Gastrocnemius medialis (tissue), 4 donors: ENCODE measurements at regions not wholly inside any gene's neighbourhood (a gene's known extent, or its start where the extent isn't known, plus 50 kb on each side); places are given as distances from the start of the nearest gene placed in this dataset.

Experiments used
- ATAC-seq, 2 donors: fragments of 150-250 bp; one replicate each; pipeline ENCODE4 v1.9.1; 2016
- DNase-seq, 2 donors: peaks; one replicate each; pipeline ENCODE4 v3.0.0-alpha.2; 2019
- H3K27ac ChIP-seq, 4 donors: fragments of 200-600 bp; sonication (generic); 1 replicate in 1 of 4; 2 replicates in 3 of 4; pipeline ENCODE4 v1.5.1; 2016 to 2018; ENCODE audit warnings: mild to moderate bottlenecking in 2 of 4, moderate library complexity in 1 of 4
- H3K27me3 ChIP-seq, 3 donors: fragments of 200-600 bp; sonication (generic) in 2 of 3; 1 replicate in 1 of 3; 2 replicates in 2 of 3; pipeline versions ENCODE4 v1.5.1 to v1.6.0; 2016 to 2019; ENCODE audit warnings: mild to moderate bottlenecking in 1 of 3, moderate library complexity in 1 of 3
- H3K36me3 ChIP-seq, 2 donors: fragments of 200-600 bp; sonication (generic) in 1 of 2; one replicate each; pipeline ENCODE4 v1.5.1; 2017 to 2018
- H3K4me1 ChIP-seq, 2 donors: fragments of 200-600 bp; sonication (generic) in 1 of 2; one replicate each; pipeline ENCODE4 v1.5.1; 2016 to 2017; ENCODE audit warnings: mild to moderate bottlenecking in 2 of 2
- H3K4me3 ChIP-seq, 4 donors: fragments of 200-600 bp; sonication (generic) in 3 of 4; 1 replicate in 1 of 4; 2 replicates in 3 of 4; pipeline ENCODE4 v1.5.1; 2016 to 2019; ENCODE audit warnings: mild to moderate bottlenecking in 2 of 4
- H3K9me3 ChIP-seq, 3 donors: fragments of 200-600 bp; sonication (generic) in 2 of 3; 1 replicate in 1 of 3; 2 replicates in 2 of 3; pipeline ENCODE4 v1.5.1; 2016 to 2019
- CTCF ChIP-seq, 5 experiments: fragments of 450-650 bp in 3 of 5; fragments of 200-600 bp in 2 of 5; sonication (generic) in 2 of 5; IDR thresholded peaks in 4 of 5; conservative IDR thresholded peaks in 1 of 5; 1 replicate in 4 of 5; 2 replicates in 1 of 5; pipeline ENCODE4 v1.5.1; 2016 to 2019; ENCODE audit warnings: antibody characterized with exemption in 5 of 5, mild to moderate bottlenecking in 3 of 5, moderate library complexity in 3 of 5
- POLR2A ChIP-seq, 2 donors: fragments of 450-650 bp; IDR thresholded peaks; one replicate each; pipeline ENCODE4 v1.6.1; 2017; ENCODE audit warnings: antibody characterized with exemption in 2 of 2, mild to moderate bottlenecking in 2 of 2, moderate library complexity in 2 of 2
- in situ Hi-C, 4 donors: fragments of 200-750 bp; cut with MboI; loops; one replicate each; pipeline versions ENCODE4 v1.15.0 to v1.8.0; 2017; ENCODE audit warnings: low sequenced_read_pairs in 4 of 4
- intact Hi-C: fragments of 100-400 bp; cut with DNase I; formaldehyde crosslinking; loops from one replicate; pipeline ENCODE4 v1.15.1; 2023; ENCODE audit warnings: low total_unique reads

DNA sequence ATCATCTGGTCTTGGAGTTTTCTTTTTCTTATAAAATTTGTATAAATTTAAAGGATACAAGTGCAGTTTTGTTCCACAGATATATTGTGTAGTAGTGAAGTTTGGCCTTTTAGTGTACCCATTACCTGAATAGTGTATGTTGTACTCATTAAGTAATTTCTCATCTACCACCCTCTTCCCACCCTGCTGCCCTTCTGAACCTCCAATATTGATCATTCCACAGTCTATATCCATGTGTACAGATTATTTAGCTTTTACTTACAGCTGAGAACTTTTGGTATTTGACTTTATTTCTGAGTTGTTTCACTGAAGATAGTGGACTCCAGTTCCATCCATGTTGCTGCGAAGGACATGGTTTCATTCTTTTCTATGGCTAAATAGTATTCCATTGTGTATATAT lies 63.1 kb upstream of the NR3C1 start:
- in situ Hi-C loops: no loop called here
- Histone ChIP-seq H3K36me3 (no peaks in the 10 kb centered on the region), H3K27me3 (no peaks in the 10 kb centered on the region), H3K9me3 (no peaks in the 10 kb centered on the region), H3K27ac (no peak overlapping the region), H3K4me3 (no peak overlapping the region), H3K4me1 (no peaks in the 10 kb centered on the region)
- DNase-seq (no peak), ATAC-seq (no peak)
- intact Hi-C loops: no loop called here
- TF ChIP-seq CTCF (IDR thresholded peaks at IDR 0.05 in 4 of 5, conservative IDR thresholded peaks at IDR 0.05 in 1 of 5): no peak

DNA sequence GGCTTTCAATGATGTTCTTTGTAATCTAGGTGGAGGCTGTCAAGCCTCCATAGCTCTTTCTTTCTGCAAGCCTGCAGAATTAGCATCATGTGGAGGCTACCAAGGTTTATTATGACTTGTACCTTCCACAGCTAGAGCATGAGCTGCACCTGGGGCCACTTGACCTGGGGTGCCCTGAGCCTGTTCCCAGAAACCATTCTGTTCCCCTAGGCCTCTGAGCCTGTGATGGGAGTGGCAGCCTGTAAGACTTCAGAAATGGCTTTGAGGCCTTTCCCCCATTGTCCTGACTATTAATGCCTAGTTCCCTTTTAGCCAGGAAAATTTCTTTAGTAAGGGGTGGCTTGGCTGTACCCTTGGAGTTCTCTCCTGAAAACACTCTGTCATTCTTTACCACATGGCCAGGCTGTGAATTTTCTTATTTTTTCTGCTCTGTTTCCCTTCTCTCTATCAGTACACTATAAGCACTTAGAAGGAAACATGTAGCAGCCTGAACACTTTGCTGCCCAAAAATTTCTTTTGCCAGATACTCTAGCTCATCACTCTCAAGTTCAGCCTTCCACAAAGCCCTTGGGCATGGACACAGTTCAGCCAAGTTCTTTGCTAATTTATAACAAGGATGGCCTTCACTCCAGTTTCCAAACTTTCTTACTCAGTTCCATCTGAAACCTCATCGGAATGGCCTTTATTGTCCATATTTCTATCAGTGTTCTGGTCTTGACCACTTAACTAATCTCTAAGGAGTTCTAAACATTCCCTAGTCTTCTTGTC lies 61.4 kb upstream of the NR3C1 start:
- Histone ChIP-seq H3K9me3 (no peaks in the 10 kb centered on the region), H3K36me3 (no peaks in the 10 kb centered on the region), H3K4me1 (no peaks in the 10 kb centered on the region), H3K27me3 (no peaks in the 10 kb centered on the region), H3K27ac (no peak overlapping the region), H3K4me3 (no peak overlapping the region)
- TF ChIP-seq CTCF (IDR thresholded peaks at IDR 0.05 in 4 of 5, conservative IDR thresholded peaks at IDR 0.05 in 1 of 5) (no peak), POLR2A (IDR thresholded peaks at IDR 0.05) (no peak)
- intact Hi-C loops: no loop called here
- in situ Hi-C loops: no loop called here
- DNase-seq (no peak), ATAC-seq (no peak)

DNA sequence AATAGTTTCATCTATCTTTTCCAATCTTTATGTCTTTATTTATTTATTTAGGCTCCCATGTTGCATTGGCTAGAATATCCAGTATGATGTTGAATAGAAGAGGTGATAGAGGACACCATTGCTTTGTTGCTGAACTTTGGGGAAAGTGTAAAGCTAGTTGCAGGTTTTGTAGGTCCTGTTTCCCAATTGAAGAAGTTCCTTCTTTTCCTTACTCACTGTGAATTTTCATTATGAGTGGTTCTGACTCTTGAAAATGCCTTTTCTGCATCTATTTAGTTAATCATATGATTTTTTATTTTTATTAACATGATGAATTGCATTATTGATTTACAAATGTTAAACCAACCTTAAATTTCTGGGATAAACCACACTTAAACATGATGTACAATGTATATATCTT lies 58.9 kb upstream of the NR3C1 start:
- no peaks in the 10 kb centered on the region for H3K27me3 ChIP-seq
- no peaks in the 10 kb centered on the region for H3K9me3 ChIP-seq
- in situ Hi-C loops: no loop called here
- intact Hi-C loops: no loop called here
- no peaks in the 10 kb centered on the region for H3K4me1 ChIP-seq
- H3K36me3 ChIP-seq: no peaks in the 10 kb centered on the region
- TF ChIP-seq POLR2A (IDR thresholded peaks at IDR 0.05) (no peak), CTCF (IDR thresholded peaks at IDR 0.05 in 4 of 5, conservative IDR thresholded peaks at IDR 0.05 in 1 of 5) (no peak)
- DNase-seq (no peak), ATAC-seq (no peak)
- no peak overlapping the region for H3K27ac ChIP-seq
- no peak overlapping the region for H3K4me3 ChIP-seq

DNA sequence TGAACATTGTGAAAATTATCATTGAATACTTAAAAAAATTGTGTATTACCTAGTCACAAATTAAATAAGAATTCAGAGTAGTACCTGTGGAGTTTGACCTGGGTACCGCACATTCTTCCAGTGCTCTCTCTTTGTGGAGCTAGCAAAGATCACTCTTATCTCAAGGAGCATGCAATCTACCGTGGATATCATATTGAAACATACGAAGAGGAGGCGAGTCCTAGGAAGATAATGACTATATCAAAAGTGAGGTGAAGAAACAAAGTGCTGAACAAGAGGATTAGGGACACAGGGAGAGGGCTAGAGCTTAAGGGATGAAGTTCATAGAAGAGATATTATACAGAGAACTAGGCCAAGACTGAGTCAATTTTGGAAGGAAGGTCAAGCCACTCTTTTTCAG lies 55.9 kb upstream of the NR3C1 start:
- Histone ChIP-seq H3K4me1 (peaks cover 0 to 5% of the 10 kb centered on the region in 2 donors), H3K27me3 (no peaks in the 10 kb centered on the region), H3K4me3 (no peak overlapping the region), H3K9me3 (no peaks in the 10 kb centered on the region), H3K27ac (no peak overlapping the region), H3K36me3 (no peaks in the 10 kb centered on the region)
- no peak for ATAC-seq
- no peak for TF ChIP-seq CTCF (IDR thresholded peaks at IDR 0.05 in 4 of 5, conservative IDR thresholded peaks at IDR 0.05 in 1 of 5)
- TF ChIP-seq POLR2A (IDR thresholded peaks at IDR 0.05): no peak
- intact Hi-C loops: no loop called here
- in situ Hi-C loops: no loop called here
- DNase-seq: no peak
